Trophoblast cell (in vitro differentiated cells and primary cell): ENCODE measurements at regions not wholly inside any gene's neighbourhood (a gene's known extent, or its start where the extent isn't known, plus 50 kb on each side); places are given as distances from the start of the nearest gene placed in this dataset.
"Not testable (repeated sequence)": the region's sequence is repeated elsewhere in the genome, so short reads cannot be mapped to it uniquely, and the experiment has no call there.

Experiments used
- DNase-seq, 2 donors: peaks; one replicate each; pipeline ENCODE4 v3.0.0-alpha.2; 2016
- H2AFZ ChIP-seq: 2 replicates; pipeline ENCODE4 v1.6.1; 2013; ENCODE audit warnings: low read length, moderate library complexity, mild to moderate bottlenecking; ENCODE audit not compliant: insufficient read depth, poor library complexity
- H2AK5ac ChIP-seq: 2 replicates; pipeline ENCODE4 v1.6.1; 2013; ENCODE audit warnings: mild to moderate bottlenecking, low read length
- H2BK120ac ChIP-seq: 2 replicates; pipeline ENCODE4 v1.6.1; 2013; ENCODE audit warnings: low read length, mild to moderate bottlenecking, moderate library complexity; ENCODE audit not compliant: insufficient read depth, poor library complexity
- H2BK12ac ChIP-seq: 2 replicates; pipeline ENCODE4 v1.6.1; 2013; ENCODE audit warnings: mild to moderate bottlenecking, low read length, moderate library complexity
- H2BK5ac ChIP-seq: 2 replicates; pipeline ENCODE4 v1.6.1; 2013; ENCODE audit warnings: low read length, low read depth, moderate library complexity, mild to moderate bottlenecking; ENCODE audit not compliant: poor library complexity
- H3K14ac ChIP-seq: 2 replicates; pipeline ENCODE4 v1.6.1; 2013; ENCODE audit warnings: mild to moderate bottlenecking, low read length
- H3K18ac ChIP-seq: 2 replicates; pipeline ENCODE4 v1.6.1; 2013; ENCODE audit warnings: mild to moderate bottlenecking, low read length
- H3K23ac ChIP-seq: 2 replicates; pipeline ENCODE4 v1.6.1; 2013; ENCODE audit warnings: low read length
- H3K27ac ChIP-seq: 2 replicates; pipeline ENCODE4 v1.5.1; 2013; ENCODE audit warnings: low read depth, mild to moderate bottlenecking, inconsistent platforms, low read length, moderate library complexity
- H3K27me3 ChIP-seq: 2 replicates; pipeline ENCODE4 v1.6.1; 2013; ENCODE audit warnings: inconsistent platforms, mild to moderate bottlenecking, low read length, moderate library complexity; ENCODE audit not compliant: insufficient read depth
- H3K36me3 ChIP-seq, 2 experiments: 1 replicate in 1 of 2; 2 replicates in 1 of 2; pipeline ENCODE4 v1.6.1; 2013; ENCODE audit warnings: low read length in 2 of 2, mild to moderate bottlenecking in 2 of 2, moderate library complexity in 1 of 2; ENCODE audit not compliant: insufficient read depth in 2 of 2, control insufficient read depth in 1 of 2
- H3K4ac ChIP-seq: 2 replicates; pipeline ENCODE4 v1.6.1; 2013; ENCODE audit warnings: low read depth, mild to moderate bottlenecking, low read length, moderate library complexity
- H3K4me1 ChIP-seq, 2 experiments: 1 replicate in 1 of 2; 2 replicates in 1 of 2; pipeline ENCODE4 v1.6.1; 2013; ENCODE audit warnings: low read length in 2 of 2, mild to moderate bottlenecking in 2 of 2, moderate library complexity in 1 of 2; ENCODE audit not compliant: insufficient read depth in 2 of 2, control insufficient read depth in 1 of 2
- H3K4me2 ChIP-seq: 2 replicates; pipeline ENCODE4 v1.6.1; 2013; ENCODE audit warnings: inconsistent platforms, mild to moderate bottlenecking, low read length, moderate library complexity
- H3K4me3 ChIP-seq: 2 replicates; pipeline ENCODE4 v1.5.1; 2013; ENCODE audit warnings: mild to moderate bottlenecking, low read depth, low read length, inconsistent platforms
- H3K79me1 ChIP-seq: one replicate; pipeline ENCODE4 v1.6.1; 2013; ENCODE audit warnings: low read length
- H3K79me2 ChIP-seq: 2 replicates; pipeline ENCODE4 v1.6.1; 2013; ENCODE audit warnings: low read length, mild to moderate bottlenecking; ENCODE audit not compliant: control insufficient read depth, insufficient read depth, poor library complexity
- H3K9ac ChIP-seq: 2 replicates; pipeline ENCODE4 v1.6.1; 2013; ENCODE audit warnings: mild to moderate bottlenecking, low read length
- H3K9me3 ChIP-seq: 2 replicates; pipeline ENCODE4 v1.6.1; 2013; ENCODE audit warnings: low read depth, mild to moderate bottlenecking, control low read depth, inconsistent platforms, low read length; ENCODE audit not compliant: insufficient read depth
- H4K12ac ChIP-seq: 2 replicates; pipeline ENCODE4 v1.6.1; 2013; ENCODE audit warnings: low read depth, mild to moderate bottlenecking, low read length, moderate library complexity
- H4K8ac ChIP-seq: 2 replicates; pipeline ENCODE4 v1.6.1; 2013; ENCODE audit warnings: low read depth, mild to moderate bottlenecking, low read length, moderate library complexity
- H4K91ac ChIP-seq: one replicate; pipeline ENCODE4 v1.6.1; 2013; ENCODE audit warnings: low read depth, mild to moderate bottlenecking, low read length, moderate library complexity
- WGBS: extraction: QIAGEN DNeasy Blood & Tissue Kit; methylation state at CpG from one replicate; pipeline ENCODE4 v1.1.7; 2013; ENCODE audit warnings: missing lambda C conversion rate; ENCODE audit not compliant: insufficient read length, insufficient coverage; ENCODE audit errors: extremely low coverage; 5-methylcytosine and 5-hydroxymethylcytosine counted together

- not testable (repeated sequence) for H3K23ac ChIP-seq
Observed at GRCh38 chr10:46718014-46718413, 139.1 kb downstream of the SYT15 start.

GRCh38 chr10:46720386-46720785, 141.5 kb downstream of the SYT15 start:
- H3K79me2 ChIP-seq, H4K8ac ChIP-seq, H2BK120ac ChIP-seq, H3K23ac ChIP-seq, H2BK5ac ChIP-seq, H3K36me3 ChIP-seq, H3K4me2 ChIP-seq, H4K91ac ChIP-seq, H3K27ac ChIP-seq, H3K79me1 ChIP-seq, H2AK5ac ChIP-seq, H3K14ac ChIP-seq, H2AFZ ChIP-seq, H3K4ac ChIP-seq, H3K9me3 ChIP-seq, H3K27me3 ChIP-seq, H3K4me1 ChIP-seq, H4K12ac ChIP-seq, H2BK12ac ChIP-seq, H3K9ac ChIP-seq, H3K4me3 ChIP-seq, H3K18ac ChIP-seq: not testable (repeated sequence)
- no CpG with 5 or more reads among the region's 1 CpG for WGBS
- peak in 1 of 2 donors; percentile 0 for DNase-seq

More at GRCh38 chr10:46718014-46718413, 139.1 kb downstream of the SYT15 start:
- H2AK5ac ChIP-seq, H3K14ac ChIP-seq, H3K4me3 ChIP-seq, DNase-seq, H3K27me3 ChIP-seq, H2AFZ ChIP-seq, H3K36me3 ChIP-seq, H3K9me3 ChIP-seq, H3K79me1 ChIP-seq, H2BK12ac ChIP-seq, H4K8ac ChIP-seq, H2BK120ac ChIP-seq, H3K18ac ChIP-seq, H4K12ac ChIP-seq, H3K4me1 ChIP-seq, H3K79me2 ChIP-seq, H3K27ac ChIP-seq, H3K4me2 ChIP-seq, H2BK5ac ChIP-seq, H4K91ac ChIP-seq, H3K4ac ChIP-seq, H3K9ac ChIP-seq: not testable (repeated sequence)
- WGBS, result no CpG with 5 or more reads among the region's 3 CpGs

DNA sequence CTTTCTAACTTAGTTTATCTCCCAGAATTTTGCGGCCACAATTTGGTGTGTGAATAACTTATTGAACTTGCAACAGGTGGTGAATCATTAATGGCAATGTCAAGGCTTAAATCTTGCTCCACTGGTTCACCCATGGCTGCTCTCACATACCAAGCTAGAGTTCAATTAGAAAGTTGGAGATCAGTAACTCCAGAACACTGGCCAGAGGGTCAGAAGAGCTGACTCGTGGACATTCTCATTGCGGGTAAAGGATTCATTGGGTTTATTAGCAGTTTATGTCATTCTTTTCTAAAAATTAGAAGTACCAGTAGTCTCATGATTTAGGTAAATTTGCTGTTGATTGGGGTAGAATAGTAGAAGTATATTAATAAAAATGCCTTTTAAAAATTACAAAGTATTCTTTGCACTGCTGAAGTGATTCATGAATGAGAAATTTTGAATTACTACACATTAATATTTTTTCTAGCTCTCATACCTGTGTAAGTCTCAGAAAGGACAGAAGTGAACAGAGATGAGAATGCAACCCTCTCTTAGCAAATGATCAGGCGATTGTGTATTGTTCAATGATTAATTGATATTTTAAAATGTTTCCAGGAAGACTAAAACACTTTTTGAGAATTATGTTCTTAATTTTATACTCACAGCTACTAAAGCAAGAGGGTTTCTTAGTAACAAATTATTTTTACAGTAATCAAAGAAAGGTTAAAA, 142.0 kb downstream of the SYT15 start:
- not testable (repeated sequence) for H3K4me1 ChIP-seq, H3K79me2 ChIP-seq, H3K4me3 ChIP-seq, H3K27ac ChIP-seq, H3K9me3 ChIP-seq, H4K91ac ChIP-seq, H3K23ac ChIP-seq, H2AFZ ChIP-seq, H2BK120ac ChIP-seq, H3K79me1 ChIP-seq, H3K36me3 ChIP-seq, H3K4ac ChIP-seq, H2BK12ac ChIP-seq, H3K18ac ChIP-seq, H2BK5ac ChIP-seq, H4K8ac ChIP-seq, DNase-seq, H4K12ac ChIP-seq, H3K27me3 ChIP-seq, H3K4me2 ChIP-seq, H2AK5ac ChIP-seq, H3K9ac ChIP-seq, H3K14ac ChIP-seq
- no CpG with 5 or more reads among the region's 4 CpGs for WGBS

- not testable (repeated sequence) for H3K4me3 ChIP-seq, H3K9ac ChIP-seq, H3K18ac ChIP-seq, H3K27me3 ChIP-seq, H4K91ac ChIP-seq, H4K8ac ChIP-seq, H4K12ac ChIP-seq, H3K14ac ChIP-seq, H3K79me2 ChIP-seq, H3K27ac ChIP-seq, H3K79me1 ChIP-seq, H3K36me3 ChIP-seq, H2BK5ac ChIP-seq, H3K23ac ChIP-seq, H2BK120ac ChIP-seq, H3K4me1 ChIP-seq, H3K4ac ChIP-seq, H2AK5ac ChIP-seq, H3K4me2 ChIP-seq, H2AFZ ChIP-seq, H3K9me3 ChIP-seq, H2BK12ac ChIP-seq
- no CpG with 5 or more reads among the region's 3 CpGs for WGBS
- peak in 1 of 2 donors; percentile 0 for DNase-seq
Observed at GRCh38 chr10:46724258-46724657, 145.3 kb downstream of the SYT15 start.
